Activated CD8-positive, alpha-beta memory T cell treated with anti-CD3 and anti-CD28 coated beads for 36 hours (primary cell): ENCODE measurements at regions not wholly inside any gene's neighbourhood (a gene's known extent, or its start where the extent isn't known, plus 50 kb on each side); places are given as distances from the start of the nearest gene placed in this dataset.
"Not testable (repeated sequence)": the region's sequence is repeated elsewhere in the genome, so short reads cannot be mapped to it uniquely, and the experiment has no call there.

Experiments
- CTCF ChIA-PET: fragments of 350-600 bp; sonication (Branson Sonifier 250); formaldehyde crosslinking; loops from one replicate; lab custom pipeline; 2021; ENCODE audit warnings: antibody characterized with exemption; lab: Charles Lee
- POLR2A ChIA-PET: fragments of 350-600 bp; sonication (Branson Sonifier 250); formaldehyde crosslinking; loops from one replicate; lab custom pipeline; 2021; ENCODE audit warnings: antibody characterized with exemption; lab: Charles Lee

- ChIA-PET CTCF (no interaction called here), POLR2A (no interaction called here)
Observed at GRCh38 chr2:8361930-8362329, 319.9 kb upstream of the ID2 start.

GRCh38 chr2:8363161-8363560 lies 318.7 kb upstream of the ID2 start:
- CTCF ChIA-PET = interaction anchor here (0.6 kb wide), 1 partner anchor 242 kb away, joined by 5 read pairs; no protein-coding TSS in a partner anchor

GRCh38 chr2:8364668-8365067 lies 317.2 kb upstream of the ID2 start:
- POLR2A ChIA-PET = no interaction called here
- CTCF ChIA-PET = no interaction called here

More at GRCh38 chr2:8363161-8363560, 318.7 kb upstream of the ID2 start:
- POLR2A ChIA-PET = no interaction called here

GRCh38 chr2:8365331-8365910 lies 316.4 kb upstream of the ID2 start:
- ChIA-PET CTCF (interaction anchor here (0.7 kb wide), 1 partner anchor 1505 kb away, joined by 3 read pairs; no protein-coding TSS in a partner anchor), POLR2A (no interaction called here)

- ChIA-PET CTCF (no interaction called here), POLR2A (no interaction called here)
Observed at GRCh38 chr2:8367833-8368232, 314.0 kb upstream of the ID2 start.

GRCh38 chr2:8368463-8368862 lies 313.4 kb upstream of the ID2 start:
- ChIA-PET POLR2A (no interaction called here), CTCF (no interaction called here)

GRCh38 chr2:8369522-8369921 lies 312.3 kb upstream of the ID2 start:
- ChIA-PET CTCF (no interaction called here), POLR2A (no interaction called here)

- ChIA-PET POLR2A (no interaction called here), CTCF (no interaction called here)
Observed at GRCh38 chr2:8370258-8370802, 311.5 kb upstream of the ID2 start.

- POLR2A ChIA-PET = no interaction called here
- CTCF ChIA-PET = no interaction called here
Observed at GRCh38 chr2:8371653-8372052, 310.2 kb upstream of the ID2 start.

- POLR2A ChIA-PET = no interaction called here
- CTCF ChIA-PET = no interaction called here
Observed at GRCh38 chr2:8374782-8375181, 307.1 kb upstream of the ID2 start.

- CTCF ChIA-PET = no interaction called here
- POLR2A ChIA-PET = no interaction called here
Observed at GRCh38 chr2:8376603-8377410, 305.0 kb upstream of the ID2 start.

- ChIA-PET POLR2A (no interaction called here), CTCF (interaction anchor here (0.9 kb wide), 1 partner anchor 103 kb away, joined by 3 read pairs; no protein-coding TSS in a partner anchor)
Observed at GRCh38 chr2:8378016-8378810, 303.6 kb upstream of the ID2 start.

- ChIA-PET POLR2A (no interaction called here), CTCF (interaction anchor here (0.9 kb wide), 1 partner anchor 102 kb away, joined by 3 read pairs; no protein-coding TSS in a partner anchor)
Observed at GRCh38 chr2:8379128-8379527, 302.7 kb upstream of the ID2 start.

GRCh38 chr2:8379549-8379948 lies 302.3 kb upstream of the ID2 start:
- ChIA-PET POLR2A (no interaction called here), CTCF (no interaction called here)

GRCh38 chr2:8380026-8380425 lies 301.8 kb upstream of the ID2 start:
- CTCF ChIA-PET = interaction anchor here (0.6 kb wide), 1 partner anchor 176 kb away, joined by 3 read pairs; no protein-coding TSS in a partner anchor

GRCh38 chr2:8380566-8380965 lies 301.3 kb upstream of the ID2 start:
- POLR2A ChIA-PET = no interaction called here
- CTCF ChIA-PET = interaction anchor here (0.6 kb wide), 1 partner anchor 176 kb away, joined by 3 read pairs; no protein-coding TSS in a partner anchor

More at GRCh38 chr2:8380026-8380425, 301.8 kb upstream of the ID2 start:
- POLR2A ChIA-PET = no interaction called here

GRCh38 chr2:8382485-8382884 lies 299.4 kb upstream of the ID2 start:
- ChIA-PET CTCF (no interaction called here), POLR2A (no interaction called here)

GRCh38 chr2:8386748-8387147 lies 295.1 kb upstream of the ID2 start:
- POLR2A ChIA-PET, CTCF ChIA-PET: not testable (repeated sequence)

GRCh38 chr2:8388781-8389180 lies 293.1 kb upstream of the ID2 start:
- ChIA-PET CTCF (no interaction called here), POLR2A (no interaction called here)
